ENCODE measurements at regions not wholly inside any gene's neighbourhood (a gene's known extent, or its start where the extent isn't known, plus 50 kb on each side); places are given as distances from the start of the nearest gene placed in this dataset.

DNA sequence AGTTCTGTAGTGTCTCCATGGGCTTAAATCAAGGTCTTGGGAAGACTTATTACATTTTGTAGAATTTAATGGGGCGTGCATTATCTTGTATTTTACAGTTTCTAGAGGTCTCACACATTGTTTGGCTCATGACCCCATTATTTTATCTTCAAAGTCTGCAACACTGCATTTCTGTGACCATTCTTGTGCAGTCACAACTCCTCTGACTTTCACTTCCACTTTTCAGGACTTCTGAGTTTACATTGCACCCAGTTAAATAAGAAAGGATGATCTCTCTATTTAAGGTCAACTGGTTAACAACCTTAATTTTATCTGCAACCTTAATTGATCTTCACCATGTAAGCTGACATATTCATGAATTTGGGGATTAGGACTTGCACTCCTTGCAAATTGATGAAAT, 1186.6 kb downstream of the MRPL39 start:
- TF ChIP-seq JUN (IDR thresholded peaks at IDR 0.05; ENCODE audit: low read depth, low read length) (no peak), POLR2A (IDR thresholded peaks at IDR 0.05; ENCODE audit: control extremely low read depth in 1 of 2, low read depth in 2 of 2, low read length in 2 of 2) (no peak), CTCF (IDR thresholded peaks at IDR 0.05; ENCODE audit: control extremely low read depth in 1 of 3, insufficient read depth in 1 of 3, low read depth in 1 of 3, low read length in 3 of 3) (no peak), POLR2AphosphoS5 (IDR thresholded peaks at IDR 0.05; ENCODE audit: low read depth, low read length) (no peak), RAD21 (IDR thresholded peaks at IDR 0.05 in 1 of 2, conservative IDR thresholded peaks at IDR 0.05 in 1 of 2; ENCODE audit: low read depth in 2 of 2, low read length in 2 of 2) (no peak), RFX5 (IDR thresholded peaks at IDR 0.05; ENCODE audit: borderline replicate concordance, low read depth, low read length) (no peak)
